Spleen (tissue), 7 donors: ENCODE measurements at regions not wholly inside any gene's neighbourhood (a gene's known extent, or its start where the extent isn't known, plus 50 kb on each side); places are given as distances from the start of the nearest gene placed in this dataset.

Experiments
- CTCF ChIP-seq, 11 experiments: fragments of 200-600 bp in 7 of 11; fragments of 450-650 bp in 4 of 11; sonication (generic) in 4 of 11; IDR thresholded peaks in 8 of 11; conservative IDR thresholded peaks in 3 of 11; 1 replicate in 7 of 11; 2 replicates in 4 of 11; pipeline versions ENCODE4 v1.4.0 to v1.8.0; 2016 to 2021; ENCODE audit warnings: antibody characterized with exemption in 11 of 11, inconsistent platforms in 4 of 11, mild to moderate bottlenecking in 1 of 11
- POLR2A ChIP-seq, 3 donors: fragments of 450-650 bp; IDR thresholded peaks; one replicate each; pipeline ENCODE4 v1.5.1; 2017; ENCODE audit warnings: antibody characterized with exemption in 3 of 3, mild to moderate bottlenecking in 1 of 3
- donor health status: DM: no; HTN: no; CAD: no; lungs with moderate emphysema.
- donor health status: DM: no; HTN: no; CAD: no.
- donor health status: DM: no; HTN: no; CAD: no.

- no peak for TF ChIP-seq CTCF (IDR thresholded peaks at IDR 0.05 in 8 of 11, conservative IDR thresholded peaks at IDR 0.05 in 3 of 11)
- TF ChIP-seq POLR2A (IDR thresholded peaks at IDR 0.05), result no peak
Measured at GRCh38 chr20:10982692-10983091, 308.9 kb upstream of the JAG1 start.
